Skin epidermis (tissue), 12 donors: ENCODE measurements at regions not wholly inside any gene's neighbourhood (a gene's known extent, or its start where the extent isn't known, plus 50 kb on each side); places are given as distances from the start of the nearest gene placed in this dataset.

ENCODE experiments used
- H3K27ac ChIP-seq, 21 experiments: fragments of 200-600 bp; sonication (generic) in 11 of 21; one replicate each; pipeline ENCODE4 v1.5.0; 2020; ENCODE audit warnings: mild to moderate bottlenecking in 3 of 21, inconsistent platforms in 2 of 21, moderate library complexity in 2 of 21
- H3K4me3 ChIP-seq, 7 experiments: fragments of 200-600 bp; sonication (generic) in 2 of 7; one replicate each; pipeline ENCODE4 v1.5.0; 2020; ENCODE audit warnings: inconsistent platforms in 2 of 7, mild to moderate bottlenecking in 2 of 7, moderate library complexity in 1 of 7

DNA sequence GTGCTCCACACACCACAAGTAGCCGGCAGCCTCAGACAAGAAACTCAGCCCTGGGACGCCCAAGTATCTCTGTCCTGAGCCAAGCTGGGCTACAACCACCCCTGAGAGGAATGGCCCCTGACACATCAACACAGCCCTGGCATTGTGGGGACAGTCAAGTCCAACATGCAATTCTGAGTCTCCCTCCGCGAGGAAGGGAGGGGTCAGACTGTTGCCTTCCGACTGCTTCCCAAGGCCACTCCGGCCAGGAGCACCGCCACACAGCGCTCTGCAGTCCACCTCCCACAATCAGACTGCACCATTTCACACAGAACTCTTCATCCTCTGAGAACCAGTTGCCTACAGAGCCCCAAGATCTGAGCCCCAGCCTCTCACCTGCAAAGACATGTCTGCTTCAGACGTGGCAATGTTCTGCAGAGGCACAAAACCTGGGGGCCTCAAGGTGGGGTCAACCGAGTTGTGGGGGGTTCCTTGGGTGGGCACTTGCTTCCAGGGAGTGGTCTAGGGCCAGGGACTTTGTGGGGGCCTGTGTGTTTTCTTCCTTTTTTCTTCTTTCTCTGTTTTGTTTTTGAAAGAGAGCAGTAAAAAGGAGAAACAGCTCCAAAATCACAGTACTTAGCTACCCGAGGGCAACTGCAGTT lies 76.7 kb upstream of the SALL3 start:
- H3K4me3 ChIP-seq: no peak overlapping the region
- no peak overlapping the region for H3K27ac ChIP-seq

DNA sequence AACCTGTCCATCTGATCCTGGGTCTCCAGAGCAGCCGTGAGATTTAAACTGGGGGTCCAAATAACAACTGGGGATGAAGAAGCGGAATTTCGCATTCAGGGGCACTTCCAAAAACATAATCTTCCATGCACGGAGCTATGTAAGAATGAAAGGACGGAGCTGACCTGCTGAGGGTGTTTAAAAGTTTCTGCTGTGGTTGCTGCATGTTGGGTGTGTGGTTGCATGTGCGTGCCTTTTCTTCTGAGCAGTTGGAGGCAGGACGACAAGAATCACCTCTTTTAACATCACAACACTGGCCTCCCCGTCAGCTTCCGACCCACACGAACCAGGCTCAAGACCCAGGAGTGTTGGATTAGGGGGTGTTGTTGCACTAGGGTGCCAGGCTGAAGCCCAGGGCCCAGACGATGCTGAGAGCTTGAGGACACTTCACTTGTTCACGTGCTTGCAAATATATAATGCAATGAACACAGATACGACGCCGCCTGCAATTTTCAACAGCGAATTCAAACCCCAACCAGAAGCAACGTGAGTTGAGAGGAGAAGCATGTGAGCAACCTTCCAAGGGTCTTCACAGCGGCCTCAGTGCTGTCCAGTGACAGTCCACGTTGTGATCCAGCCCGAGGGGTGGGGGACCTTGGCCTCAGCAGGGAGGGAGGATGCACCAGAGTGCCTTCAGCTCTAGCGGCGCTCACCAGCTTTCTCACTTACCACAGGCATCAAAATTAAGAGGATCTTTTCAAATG lies 76.0 kb upstream of the SALL3 start:
- Histone ChIP-seq H3K4me3 (no peak overlapping the region), H3K27ac (no peak overlapping the region)

DNA sequence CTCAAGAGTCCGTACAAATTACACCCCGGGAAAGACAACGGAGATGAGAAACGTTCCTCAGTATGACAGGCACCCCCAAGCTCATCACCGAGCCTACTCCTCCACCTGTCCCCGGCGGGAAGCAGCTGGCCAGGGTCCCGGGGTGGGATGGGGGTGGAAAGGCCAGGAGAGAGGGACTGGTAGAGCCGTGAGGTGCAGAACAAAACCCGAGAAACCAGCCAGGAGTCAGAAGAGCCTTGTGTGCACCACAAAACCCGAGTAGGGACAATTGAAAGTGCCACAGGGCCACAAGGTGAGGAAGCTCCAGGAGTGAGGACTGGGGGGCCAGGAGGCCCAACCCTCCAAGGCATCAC lies 75.5 kb upstream of the SALL3 start:
- H3K27ac ChIP-seq: no peak overlapping the region
- H3K4me3 ChIP-seq: no peak overlapping the region

DNA sequence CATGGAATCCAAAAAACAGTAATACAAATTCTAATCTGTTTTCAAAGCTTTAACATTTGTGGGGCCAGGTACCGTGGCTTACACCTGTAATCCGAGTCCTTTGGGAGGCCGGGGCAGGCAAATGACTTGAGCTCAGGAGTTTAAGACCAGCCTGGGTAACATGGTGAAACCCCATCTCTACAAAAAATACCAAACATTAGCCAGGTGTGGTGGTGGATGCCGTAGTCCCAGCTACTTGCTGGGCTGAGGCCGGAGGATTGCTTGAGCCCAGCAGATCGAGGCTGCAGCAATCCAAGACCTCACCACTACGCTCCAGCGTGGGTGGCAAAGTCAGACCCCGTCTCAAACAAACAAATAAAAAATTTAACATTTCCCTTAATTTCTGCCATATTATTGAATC lies 74.3 kb upstream of the SALL3 start:
- H3K4me3 ChIP-seq: no peak overlapping the region
- no peak overlapping the region for H3K27ac ChIP-seq

DNA sequence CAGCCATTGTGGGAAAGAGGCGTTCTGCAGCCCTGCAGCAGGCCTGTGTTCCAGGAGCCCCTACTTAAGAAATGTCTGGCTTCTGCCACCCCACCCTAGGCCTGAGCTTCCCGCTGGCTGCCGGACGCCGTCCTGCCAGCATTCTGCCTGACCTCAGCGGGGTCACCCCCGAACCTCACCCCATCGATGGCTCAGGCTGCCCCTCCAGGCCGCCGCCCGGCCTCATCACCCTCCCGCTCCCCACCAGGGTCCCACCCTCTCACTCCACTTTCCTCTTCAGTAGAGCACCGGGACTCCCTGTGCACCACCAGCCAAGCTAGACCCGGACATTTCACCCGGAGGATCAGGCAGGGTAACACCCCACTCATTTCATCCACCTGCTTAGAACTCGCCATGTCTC lies 73.6 kb upstream of the SALL3 start:
- no peak overlapping the region for H3K4me3 ChIP-seq
- H3K27ac ChIP-seq: no peak overlapping the region

DNA sequence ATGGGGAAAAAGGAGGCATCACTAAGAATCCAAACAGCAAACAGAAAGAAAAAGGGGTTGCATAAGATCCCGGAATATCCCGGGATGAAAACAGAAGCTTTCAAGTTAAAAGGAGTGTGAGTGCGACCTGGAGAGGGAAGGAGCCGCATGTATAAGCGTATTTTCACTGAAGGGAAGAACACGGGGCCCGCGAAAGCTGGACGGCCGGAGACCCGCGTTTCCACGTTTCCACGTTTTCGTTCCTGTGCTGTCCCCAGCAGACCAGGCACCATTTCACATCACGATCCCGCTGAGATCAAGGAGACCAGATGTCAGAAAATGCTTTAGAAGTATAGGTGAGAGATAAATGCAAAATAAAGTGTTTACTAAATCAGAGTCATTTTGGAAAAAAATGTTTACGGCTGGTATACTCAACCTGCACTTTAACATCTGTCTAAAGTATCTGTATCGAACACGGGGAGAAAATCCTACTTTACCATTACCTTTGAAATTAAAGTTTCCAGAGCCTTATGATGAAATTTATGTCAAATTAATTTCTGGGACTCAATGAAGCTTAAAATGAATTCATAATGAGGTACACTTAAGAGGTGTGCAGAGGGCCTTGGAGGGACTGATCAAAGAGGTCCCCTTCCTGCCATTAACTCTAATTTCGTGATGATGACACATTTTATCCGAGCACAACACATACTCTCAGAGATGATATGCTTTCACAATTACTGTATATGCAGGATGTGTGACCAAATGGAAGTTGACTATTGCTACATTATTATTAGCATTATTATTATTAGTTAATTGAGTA lies 71.0 kb upstream of the SALL3 start:
- no peak overlapping the region for H3K4me3 ChIP-seq
- no peak overlapping the region for H3K27ac ChIP-seq

DNA sequence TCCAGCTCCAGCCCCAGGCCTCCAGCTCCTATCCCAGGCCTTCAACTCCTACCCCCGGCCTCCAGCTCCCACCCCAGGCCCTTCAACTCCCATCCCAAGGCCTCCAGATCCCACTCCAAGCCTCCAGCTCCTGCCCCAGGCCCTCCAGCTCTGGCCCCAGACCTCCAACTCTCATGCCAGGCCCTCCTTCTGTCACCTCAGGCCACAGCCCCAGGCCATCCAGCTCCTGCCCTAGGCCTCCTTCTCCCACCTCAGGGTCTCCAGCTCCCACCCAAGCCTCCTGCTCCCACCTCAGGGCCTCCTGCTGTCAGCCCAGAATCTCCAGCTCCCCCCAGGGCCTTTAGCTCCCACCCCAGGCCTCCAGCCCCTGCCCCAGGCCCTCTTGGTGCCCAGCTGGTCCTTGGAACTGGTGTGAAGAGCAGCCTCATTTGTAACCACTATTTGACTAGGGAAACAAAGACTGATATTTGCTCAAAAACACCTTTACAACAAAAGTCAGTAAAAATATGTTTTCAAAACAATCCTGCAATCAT lies 67.8 kb upstream of the SALL3 start:
- no peak overlapping the region for H3K27ac ChIP-seq
- no peak overlapping the region for H3K4me3 ChIP-seq

DNA sequence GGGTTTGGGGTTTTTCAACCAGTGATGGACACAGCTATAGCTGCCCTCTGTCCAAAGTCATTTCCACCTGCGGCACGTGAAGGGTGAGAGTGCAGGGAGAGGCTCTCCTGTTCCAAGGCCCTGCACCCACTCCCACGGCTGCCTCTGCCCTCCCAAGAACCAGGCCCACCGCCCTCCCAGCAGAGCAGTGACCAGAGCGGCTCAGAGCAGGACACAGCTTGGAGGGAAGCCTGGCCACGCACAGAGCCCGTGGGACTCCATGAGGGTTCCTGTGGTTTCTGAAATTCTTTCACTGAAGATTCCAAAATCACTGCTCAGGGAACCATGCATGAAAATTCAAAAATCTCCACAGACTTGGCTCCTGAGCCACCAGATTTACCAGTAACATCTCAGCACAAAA lies 67.3 kb upstream of the SALL3 start:
- Histone ChIP-seq H3K27ac (no peak overlapping the region), H3K4me3 (no peak overlapping the region)

DNA sequence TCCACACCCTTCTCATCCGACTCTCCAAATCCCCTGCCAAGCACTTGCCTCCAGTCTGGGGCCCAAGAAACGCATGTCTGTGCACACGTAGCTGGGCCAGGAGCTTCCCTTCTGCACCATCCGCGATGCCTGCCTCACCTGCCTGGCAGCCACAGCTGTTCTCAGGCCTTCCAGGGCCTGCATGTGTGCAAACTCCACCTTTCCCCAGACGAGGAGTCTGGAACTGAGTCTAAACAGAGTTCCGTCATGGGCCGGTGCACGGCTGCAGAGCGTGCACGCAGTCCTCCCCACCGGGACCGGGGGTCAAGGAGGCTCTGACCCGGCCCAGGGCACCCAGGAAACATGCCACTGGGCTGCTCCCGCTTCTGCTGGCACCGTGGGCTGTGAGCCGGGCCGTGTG lies 66.8 kb upstream of the SALL3 start:
- H3K27ac ChIP-seq: no peak overlapping the region

DNA sequence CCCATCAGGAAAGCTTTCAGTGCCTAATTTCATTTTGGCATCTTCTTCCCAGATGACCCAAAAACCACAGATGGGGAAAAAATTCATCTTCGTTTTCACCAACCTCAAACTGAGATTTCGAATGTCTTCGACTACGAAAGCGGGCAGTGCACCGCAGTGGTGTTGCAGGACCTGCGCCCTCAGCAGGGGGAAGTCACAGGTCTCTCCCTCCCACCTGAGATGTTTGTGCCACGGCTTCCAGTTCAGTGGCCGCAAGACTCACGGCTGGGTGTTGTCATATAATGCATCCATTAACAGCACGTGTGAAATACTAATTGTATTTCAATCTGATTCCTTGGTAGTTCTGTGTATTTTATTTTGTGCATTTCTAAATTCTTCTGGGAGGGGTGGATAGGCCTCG lies 66.2 kb upstream of the SALL3 start:
- Histone ChIP-seq H3K27ac (no peak overlapping the region), H3K4me3 (no peak overlapping the region)

More for the DNA sequence above, 66.8 kb upstream of the SALL3 start:
- no peak overlapping the region for H3K4me3 ChIP-seq

DNA sequence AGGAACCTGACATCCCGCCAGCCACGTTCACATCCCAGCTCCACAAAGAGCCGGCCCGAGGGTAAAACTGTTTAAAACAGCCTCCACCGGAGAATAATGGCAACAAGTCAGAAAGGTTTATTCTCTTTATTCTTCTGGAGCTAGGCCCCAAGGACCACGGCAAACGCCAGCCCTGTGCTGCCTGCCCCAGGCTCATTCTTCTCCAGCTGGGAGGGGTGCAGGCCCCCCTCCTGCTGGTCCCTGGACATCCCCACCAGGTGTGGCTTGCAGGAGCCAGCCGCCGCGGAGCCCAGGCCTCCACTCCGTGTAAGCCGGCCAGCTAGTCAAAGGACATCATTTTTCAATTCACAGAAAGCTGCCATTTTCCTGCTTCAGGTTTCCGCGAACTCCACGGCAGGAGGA lies 65.8 kb upstream of the SALL3 start:
- Histone ChIP-seq H3K4me3 (no peak overlapping the region), H3K27ac (no peak overlapping the region)

DNA sequence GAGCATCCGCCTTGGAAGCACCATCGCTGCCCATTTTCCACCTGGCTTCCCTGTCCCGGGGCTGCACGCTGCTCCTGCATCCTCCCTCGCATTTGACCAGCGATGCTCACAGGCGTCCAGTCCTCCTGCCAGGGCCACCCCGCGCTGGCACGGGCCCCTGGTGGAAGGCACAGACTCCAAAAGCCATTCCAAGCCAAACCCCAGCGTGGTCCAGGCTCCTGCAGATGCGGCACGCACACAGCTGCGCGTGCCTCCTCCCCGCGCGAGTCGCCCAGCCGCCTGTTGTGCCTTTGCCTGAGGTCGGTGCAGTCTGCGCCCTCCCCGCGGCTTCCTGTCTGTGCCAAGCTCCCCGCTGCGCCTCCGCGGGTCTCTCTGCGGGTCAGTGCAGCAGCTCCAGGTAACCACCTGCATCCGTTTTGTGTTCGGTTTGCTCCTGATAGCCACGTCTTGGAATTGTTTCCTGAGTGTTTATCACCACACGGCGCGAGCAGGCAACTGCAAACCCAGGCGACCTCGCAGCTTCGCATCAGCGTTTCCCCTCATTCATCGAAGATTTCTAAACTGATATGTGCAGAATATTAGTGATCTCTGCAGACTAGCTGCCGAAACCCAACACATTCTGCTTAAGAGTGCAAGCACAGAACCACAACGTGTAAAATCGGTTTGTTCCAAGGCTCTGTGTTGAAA lies 65.2 kb upstream of the SALL3 start:
- Histone ChIP-seq H3K27ac (no peak overlapping the region), H3K4me3 (no peak overlapping the region)

DNA sequence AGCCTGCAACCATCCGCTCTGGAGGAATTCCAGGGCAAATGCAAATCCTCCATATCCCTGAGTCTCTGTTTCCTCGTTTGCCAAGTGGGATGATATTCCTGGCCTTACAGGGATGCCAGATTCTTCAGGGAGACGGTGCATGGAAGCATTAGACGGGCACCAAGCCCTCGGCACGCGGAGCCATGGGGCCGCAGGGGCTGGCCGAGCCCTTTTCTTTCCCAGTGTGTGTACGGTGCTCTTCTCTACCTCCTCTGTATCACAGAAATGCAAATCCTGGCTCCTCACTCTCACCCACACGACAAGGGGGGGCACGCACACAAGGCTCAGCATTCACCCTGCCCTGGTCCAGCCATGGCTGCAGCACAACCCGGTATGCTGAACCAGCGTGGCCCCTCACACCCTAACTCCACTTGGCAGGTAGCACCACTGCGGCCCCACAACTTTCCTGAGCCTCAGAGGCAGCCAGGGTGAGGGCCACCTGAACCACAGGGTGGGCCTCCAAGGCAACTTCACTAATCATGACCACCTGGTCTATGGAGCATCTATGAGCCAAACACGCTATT lies 64.1 kb upstream of the SALL3 start:
- Histone ChIP-seq H3K4me3 (no peak overlapping the region), H3K27ac (no peak overlapping the region)

DNA sequence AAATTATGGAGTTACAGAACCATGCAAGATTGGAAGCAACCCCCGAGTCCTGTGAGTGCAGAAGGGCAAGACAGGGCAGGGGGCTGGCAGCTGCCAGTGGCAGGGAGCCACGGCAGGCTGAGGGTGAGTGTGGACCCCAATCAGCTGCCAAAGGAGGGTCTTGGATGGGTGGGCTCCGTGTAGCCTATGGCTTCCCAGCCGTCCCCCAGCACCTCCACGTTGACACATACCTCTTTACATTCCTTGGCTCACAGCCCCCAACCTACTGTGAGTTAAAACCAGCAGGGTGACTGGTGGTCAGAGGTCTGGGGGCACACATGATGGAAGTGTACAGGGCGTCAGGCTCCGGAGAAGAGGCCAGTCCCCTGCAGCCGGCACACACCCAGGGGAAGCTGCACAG lies 60.9 kb upstream of the SALL3 start:
- Histone ChIP-seq H3K4me3 (no peak overlapping the region), H3K27ac (no peak overlapping the region)

DNA sequence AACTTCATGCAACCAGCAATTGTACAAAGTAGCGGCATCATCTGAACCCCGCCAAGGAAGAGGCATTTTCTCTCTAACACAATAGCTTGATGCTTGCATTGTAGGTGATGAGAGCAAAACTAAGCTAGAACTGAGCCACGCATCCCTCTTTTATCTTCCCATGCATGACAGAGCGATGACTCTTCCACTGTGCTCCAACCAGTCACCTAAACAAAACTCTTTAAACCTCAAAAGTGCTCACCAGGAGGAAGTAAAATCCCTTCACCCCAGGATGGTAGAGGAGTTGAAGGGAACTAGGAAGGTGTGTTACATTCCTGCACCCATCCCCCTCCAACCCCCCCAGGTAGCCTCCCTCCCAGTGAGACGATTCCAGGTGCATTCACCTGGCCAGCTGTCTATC lies 59.7 kb upstream of the SALL3 start:
- H3K4me3 ChIP-seq: no peak overlapping the region
- H3K27ac ChIP-seq: no peak overlapping the region

DNA sequence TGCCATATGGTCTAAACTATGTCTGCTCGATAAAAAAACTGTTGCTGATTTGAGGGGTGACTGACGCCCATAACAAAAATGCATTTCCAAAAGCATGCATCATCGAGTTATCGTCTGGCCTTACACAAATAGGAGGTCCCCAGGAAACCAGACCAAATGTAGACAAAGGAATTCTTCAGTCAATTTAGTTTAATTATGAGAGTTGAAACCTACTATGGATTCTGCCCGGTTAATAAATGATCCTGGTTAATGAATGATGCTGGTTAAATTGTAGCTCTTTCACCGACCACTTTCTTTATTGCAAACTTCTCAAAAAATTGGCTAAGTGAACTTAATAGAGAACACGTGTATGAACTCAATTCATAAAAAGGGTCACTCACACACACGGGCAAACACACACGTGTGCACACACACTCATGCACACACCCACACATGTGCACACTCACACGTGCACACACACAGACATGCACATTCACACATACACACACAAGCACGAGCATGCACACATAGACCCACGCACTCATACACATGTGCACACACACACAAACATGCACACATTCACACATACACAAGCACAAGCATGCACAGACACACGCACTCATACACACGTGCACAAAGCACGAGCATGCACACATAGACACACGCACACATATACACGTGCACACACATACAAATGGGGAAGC lies 59.0 kb upstream of the SALL3 start:
- no peak overlapping the region for H3K4me3 ChIP-seq
- no peak overlapping the region for H3K27ac ChIP-seq

DNA sequence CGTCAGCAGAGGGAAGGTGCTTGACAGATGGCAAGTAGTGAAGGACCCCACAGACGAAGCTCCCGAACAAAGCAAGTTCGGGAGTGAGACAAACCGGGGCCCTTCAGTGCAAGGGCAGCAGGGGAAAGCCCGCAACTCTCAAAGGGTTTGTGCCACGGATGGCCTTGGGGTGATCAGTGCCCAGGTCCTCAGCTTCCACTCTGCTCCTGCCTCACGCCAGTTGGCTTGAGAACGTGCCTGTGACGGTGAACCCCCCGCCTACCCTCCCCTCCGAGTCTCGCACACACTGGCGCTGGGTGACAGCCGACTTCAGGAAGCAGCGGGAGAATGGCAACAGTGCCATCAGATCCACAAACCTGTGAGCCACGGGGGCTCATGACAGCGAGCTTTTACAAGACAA lies 56.8 kb upstream of the SALL3 start:
- no peak overlapping the region for H3K27ac ChIP-seq
- H3K4me3 ChIP-seq: no peak overlapping the region

DNA sequence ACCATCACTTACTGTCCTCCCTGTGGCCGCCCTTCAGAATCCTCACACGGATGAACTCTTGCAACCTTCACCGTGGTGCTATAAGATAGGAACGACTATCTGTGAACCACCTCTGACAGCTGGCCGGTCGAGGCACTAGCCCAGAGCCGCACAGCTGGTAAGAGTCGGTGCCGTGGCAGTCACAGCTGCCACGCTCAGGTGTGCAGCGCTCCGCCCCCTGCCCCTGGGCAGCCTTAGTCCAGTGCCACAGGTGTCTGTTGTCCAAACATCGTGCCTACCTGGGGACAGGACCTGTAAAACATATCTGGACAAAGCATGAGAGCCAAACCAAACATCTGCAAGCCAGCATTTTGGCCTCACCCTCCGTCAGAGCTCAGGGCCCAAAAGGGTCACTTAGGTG lies 55.3 kb upstream of the SALL3 start:
- no peak overlapping the region for H3K4me3 ChIP-seq
- H3K27ac ChIP-seq: no peak overlapping the region

DNA sequence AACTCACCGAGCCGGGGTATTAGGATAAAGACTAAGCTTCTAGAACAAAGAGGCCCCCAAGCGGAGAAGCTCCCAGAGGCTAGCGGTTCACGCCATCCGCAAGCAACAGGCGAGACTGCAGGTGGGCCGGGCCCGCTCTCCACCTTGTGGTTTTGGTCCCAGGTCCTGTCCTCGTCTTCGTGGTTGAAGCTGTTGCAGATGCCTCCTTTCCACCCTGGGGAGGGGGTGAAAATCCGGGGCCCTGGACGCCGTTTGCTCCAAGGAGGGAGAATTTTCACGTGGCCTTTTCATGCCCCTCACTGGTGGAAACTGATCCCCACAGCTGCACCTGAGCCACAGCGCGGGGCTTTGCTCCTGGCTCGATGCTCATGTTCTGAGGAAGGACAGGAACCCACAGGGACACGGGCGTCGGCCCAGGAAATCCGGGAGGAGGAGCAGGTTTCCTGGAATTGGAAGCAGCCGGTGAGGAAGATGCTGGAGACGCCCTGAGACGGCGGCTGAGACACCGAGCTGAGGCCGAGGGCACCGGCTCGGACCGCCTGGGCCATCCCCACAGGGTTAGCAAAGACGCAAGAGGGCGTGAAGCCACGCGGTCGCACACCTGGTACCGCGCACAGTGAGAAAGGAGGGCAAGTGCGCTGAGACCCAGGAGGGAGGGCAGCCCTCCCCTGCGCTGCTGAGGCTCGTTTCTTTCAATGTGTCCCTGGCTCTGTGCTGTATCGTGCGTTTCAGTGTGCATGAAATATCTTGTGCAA lies 54.7 kb upstream of the SALL3 start:
- Histone ChIP-seq H3K4me3 (no peak overlapping the region), H3K27ac (no peak overlapping the region)
